Right renal cortex interstitium (tissue), 3 donors: ENCODE measurements at regions not wholly inside any gene's neighbourhood (a gene's known extent, or its start where the extent isn't known, plus 50 kb on each side); places are given as distances from the start of the nearest gene placed in this dataset.

Source experiments
- DNase-seq, 3 donors: peaks; one replicate each; pipeline ENCODE4 v3.0.0-alpha.2; 2013; ENCODE audit warnings: low read depth in 3 of 3, low spot score in 2 of 3

DNA sequence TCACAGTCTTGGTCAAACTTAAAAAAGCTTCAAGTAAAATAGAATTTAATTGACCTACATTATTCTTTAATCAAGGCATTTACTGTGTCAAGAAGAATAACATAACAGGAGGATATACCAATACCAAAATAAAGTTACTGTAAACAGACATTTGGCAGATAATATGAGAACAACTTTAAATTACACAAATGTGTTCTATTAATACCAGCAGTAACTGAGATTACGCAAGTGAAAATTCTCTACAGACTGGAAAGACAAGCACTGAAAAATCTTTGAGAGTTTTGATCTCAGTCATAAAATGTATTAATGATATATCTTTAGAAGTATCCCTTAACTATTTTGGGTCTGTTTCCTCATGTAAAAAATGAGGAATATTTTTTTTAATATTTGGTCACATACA, 169.2 kb upstream of the SOX5 start:
- DNase-seq: no peak

DNA sequence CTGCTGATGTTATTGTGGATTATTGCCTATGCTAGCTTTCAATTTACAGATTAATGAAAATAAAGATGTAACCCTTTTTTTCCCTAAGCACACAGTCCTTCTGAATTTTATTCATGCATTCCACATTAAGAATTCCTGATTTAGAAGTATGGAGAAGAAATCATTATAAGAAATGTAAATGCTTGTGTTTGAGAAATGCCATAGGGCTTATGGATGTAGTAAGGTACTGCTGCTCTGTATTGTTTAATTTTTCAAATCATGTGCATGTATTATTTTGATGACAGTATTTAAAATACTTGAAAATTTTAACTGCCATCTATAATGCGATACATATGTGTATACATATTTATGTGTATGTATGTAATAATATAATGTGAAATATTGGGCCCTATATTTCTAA, 167.1 kb upstream of the SOX5 start:
- DNase-seq: no peak

- no peak for DNase-seq
Observed at GRCh38 chr12:24113701-24114100, 164.2 kb upstream of the SOX5 start.

DNA sequence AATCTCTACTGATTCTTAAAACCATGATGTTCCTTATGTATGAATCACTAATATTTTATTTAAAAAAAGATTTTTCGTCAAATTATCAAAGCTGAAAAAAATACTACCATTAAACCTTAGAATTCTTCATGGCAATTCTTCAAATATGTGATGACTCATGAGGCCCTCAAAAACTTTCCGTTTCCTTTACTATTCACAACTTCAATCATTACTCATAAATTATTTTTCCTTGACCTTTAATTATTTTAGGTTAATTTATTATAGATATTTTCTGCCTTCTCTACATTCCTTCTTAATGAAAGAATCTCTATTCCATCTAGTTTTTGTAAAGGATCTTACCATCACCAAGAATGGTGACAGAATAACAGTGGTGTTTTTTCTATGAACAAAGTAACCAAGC, 162.1 kb upstream of the SOX5 start:
- no peak for DNase-seq

DNA sequence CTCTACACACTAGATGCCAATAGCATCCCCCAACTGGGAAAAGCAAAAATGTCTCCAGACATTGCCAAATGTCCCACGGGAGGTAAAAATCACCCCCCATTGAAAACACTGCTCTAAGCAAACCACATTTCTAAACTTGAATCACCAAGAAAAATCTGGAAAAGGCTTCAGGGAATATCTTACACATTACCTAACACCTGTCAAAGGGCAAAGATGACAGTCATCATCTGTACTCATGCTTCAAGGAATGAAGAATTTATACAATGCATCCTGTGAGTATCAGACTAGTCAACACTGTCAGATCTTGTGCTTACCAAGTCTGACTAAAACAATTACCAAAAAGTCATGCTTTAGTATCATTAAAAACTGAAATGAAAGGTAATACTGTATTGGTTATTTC, 161.6 kb upstream of the SOX5 start:
- DNase-seq: no peak

DNA sequence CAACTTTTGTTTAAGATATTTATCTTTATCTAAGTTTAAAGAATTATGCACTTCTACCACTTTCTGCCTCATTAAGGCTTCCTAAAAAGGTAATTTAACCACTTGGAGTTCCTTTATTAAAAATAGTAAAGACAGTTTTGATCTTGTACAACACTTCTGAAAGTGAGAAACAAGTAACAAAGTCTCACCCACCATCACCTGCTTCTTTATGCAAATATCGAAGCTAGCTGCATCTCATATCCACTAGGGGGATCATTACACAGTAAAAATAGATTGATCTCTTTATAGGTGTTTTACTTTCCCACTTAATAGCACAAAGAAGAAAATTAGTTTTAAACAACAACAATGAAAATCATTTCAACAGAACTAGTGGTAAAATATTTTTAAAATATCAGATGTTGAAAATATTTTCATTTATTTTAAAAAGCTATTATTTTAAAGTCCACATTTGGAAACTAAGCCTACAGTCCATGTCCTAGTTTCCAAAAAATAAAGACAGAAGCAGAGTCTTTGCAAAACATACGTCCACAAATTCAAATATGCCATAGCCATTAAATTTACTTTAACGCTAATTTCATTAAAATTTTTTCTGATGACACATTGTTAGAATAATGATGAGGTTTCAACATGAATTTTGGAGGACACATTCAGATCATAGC, 160.0 kb upstream of the SOX5 start:
- no peak for DNase-seq

DNA sequence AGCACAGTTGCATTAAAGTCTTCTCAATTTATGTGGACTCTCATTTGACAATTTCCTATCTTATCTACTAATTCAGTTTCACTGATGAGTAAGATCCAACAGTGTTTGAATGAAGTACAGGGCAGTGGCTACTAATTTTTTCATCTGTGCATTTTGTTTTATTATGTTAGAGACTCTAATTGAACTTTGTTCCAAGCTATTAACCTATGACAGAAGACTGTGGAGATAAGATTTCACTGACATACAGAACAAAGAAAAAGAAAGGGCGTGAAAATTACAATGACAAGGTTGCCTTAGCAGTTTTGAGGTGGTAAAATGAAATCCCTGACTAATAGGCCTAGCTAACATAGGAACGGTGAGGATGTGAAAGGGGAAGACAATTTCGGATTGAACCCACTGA, 153.2 kb upstream of the SOX5 start:
- DNase-seq: no peak

DNA sequence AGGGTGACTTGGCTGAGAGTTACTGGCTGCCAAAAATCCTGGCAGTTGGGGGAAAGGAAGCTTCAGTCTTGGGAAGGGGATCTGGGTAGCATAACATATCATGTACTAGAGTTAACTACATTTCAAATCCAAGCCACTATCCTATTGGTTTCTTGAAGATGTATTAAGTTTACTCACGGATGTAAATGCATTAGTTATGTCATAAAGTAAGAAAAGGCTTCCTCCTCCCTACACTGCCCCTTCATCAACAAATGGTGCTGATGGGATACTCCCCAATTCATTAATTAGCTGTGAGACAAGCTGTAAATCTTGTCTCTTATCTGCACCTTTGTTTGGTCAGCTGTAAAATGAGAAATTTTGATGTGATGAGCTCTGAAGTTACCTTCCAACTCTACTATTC, 150.1 kb upstream of the SOX5 start:
- no peak for DNase-seq

GRCh38 chr12:24095245-24095644, 145.8 kb upstream of the SOX5 start:
- DNase-seq: no peak

DNA sequence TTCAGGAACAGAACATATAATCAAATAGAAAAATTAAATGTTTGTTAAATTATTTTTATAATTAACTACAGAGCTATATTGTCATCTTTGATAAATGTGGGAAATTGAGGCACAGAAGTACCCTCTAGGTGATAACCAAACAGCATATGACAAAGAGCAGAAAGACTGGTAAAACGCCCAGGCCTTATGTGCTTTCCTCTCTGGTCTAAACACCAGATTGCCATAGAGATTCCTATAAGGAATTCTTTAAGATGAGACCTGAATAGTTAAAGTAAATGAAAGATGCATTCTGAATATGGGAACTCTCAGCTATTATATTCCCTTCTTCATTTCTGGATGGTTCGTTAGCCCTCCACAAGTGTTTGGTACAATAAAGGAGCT, 140.0 kb upstream of the SOX5 start:
- no peak for DNase-seq

GRCh38 chr12:24088751-24089509, 139.5 kb upstream of the SOX5 start:
- no peak for DNase-seq

DNA sequence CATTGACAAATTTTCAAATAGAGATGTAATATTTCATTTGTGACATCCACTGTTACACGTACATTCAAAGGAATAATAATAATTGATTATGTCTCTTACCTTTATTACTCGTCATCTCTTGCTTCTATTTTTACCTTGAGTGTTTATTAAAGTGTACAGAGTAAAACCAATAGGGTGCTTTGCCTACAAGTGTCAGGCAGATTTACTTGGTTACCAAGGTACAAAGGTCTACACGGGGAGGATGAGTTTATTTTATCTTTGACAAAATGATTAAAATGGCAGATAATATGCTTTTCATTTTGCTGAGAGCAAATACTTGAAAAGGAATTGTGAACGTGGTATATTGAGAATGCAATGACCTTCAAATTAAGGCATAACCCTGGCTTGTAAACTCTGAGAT, 137.8 kb upstream of the SOX5 start:
- DNase-seq: no peak

DNA sequence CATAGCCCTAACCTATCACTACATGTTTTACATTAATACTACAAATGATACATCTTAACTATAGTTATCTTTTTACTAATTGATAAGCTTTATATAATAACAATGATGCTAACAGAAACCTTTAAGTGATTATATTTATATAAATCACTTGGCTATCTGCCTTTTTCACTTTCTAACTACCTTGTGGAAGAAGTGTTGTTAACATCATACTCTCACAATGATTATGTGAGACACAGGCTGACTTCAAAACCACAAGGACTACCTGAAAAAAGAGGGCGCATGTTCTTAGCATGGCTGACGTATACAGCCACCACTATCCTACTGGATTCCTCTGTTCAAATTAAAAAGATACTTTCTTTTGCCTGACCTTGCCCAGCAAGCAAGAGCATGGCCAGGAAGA, 135.3 kb upstream of the SOX5 start:
- no peak for DNase-seq

DNA sequence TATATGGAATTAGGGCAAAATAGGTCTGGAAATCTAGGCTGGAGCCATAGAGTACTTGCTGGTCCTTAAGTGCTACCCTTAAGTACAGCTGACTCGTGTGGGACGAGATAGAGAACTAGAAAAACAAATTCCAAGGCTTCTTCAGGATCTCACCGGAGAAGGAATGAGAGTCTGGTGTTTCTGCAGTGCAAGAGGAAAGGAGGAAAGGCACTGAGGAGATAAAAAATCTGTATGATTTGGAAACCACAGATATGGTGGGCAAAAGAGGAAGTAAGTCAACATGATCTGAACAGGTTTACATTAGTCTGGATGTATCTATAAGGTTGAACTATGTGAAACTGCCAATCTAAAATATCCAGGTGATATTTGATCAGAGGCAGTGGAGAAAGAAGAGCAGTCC, 134.4 kb upstream of the SOX5 start:
- DNase-seq: no peak

DNA sequence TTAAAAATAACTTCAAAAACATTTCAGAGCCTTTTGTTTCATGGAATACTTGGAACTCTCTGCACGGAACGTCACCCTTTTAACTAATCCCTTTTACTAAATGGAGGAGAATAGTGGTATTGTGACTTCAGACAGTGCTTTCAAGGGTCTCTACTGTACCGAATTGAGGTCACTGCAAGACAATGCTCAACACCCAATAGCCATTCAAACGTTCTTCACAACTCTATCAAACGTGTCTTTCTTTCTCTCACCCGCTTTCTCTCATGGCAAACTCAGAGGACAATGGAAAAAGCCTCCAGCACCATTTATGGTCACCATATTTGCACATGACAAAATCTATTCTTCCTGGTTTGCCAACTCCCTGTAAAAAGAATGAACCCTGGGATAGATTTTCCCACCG, 132.1 kb upstream of the SOX5 start:
- DNase-seq: no peak

GRCh38 chr12:24081092-24081529, 131.6 kb upstream of the SOX5 start:
- no peak for DNase-seq

DNA sequence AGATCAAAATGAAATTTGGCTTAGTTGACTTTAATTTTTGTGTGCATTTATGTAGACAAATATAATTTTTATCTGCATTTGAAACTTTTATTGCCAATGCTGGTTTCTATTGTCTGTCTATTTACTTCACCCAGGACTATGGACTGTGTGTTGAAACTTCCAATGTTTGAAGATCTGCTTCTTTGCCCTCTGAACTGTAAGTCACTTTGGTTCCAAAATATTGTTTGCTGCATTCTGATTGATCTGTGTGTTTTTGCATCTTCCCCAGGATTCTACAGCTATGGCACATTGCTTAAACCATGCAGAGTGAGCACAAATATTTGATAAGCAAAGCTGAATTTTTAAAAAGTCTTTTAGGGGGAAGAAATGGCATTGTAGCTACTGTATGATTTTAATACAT, 131.0 kb upstream of the SOX5 start:
- no peak for DNase-seq

DNA sequence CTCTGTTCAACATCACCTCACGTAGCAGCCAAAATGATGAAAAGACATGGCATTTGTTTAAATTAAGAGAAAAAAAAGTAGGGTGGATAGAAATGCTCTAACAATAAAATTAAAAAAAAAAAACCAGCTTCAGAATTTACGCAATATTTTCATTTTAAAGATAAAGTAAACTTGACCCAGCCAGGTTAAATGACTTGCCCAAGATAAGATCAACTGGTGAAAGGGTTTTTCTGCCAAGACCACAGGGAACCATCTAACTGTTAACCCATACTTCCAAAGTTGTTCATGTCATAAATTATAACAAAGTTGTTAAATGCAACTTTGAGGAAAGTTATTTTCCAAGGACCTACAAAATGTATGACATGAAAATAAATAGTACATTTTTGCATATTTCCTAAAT, 129.6 kb upstream of the SOX5 start:
- no peak for DNase-seq

DNA sequence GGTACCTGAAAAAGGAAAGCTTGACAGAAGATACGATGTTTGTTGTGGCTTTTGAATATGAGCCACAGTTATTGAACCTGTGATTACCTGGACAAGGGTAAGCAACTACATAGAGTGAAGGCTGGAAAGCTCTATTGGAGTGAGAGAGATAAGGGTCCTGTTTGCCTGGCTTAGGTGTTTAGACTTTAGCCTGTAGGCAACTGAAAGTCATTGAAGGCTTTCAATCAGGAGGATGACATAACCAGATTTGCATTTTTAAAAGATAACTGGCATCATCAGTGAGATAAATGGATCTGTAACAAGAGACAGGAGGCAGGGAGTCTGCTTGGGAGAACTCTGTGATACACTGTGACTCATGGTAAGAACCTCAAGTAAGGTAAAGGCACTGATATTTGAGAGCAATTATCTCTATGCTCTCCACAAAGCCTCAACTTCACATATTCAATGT, 128.9 kb upstream of the SOX5 start:
- no peak for DNase-seq

DNA sequence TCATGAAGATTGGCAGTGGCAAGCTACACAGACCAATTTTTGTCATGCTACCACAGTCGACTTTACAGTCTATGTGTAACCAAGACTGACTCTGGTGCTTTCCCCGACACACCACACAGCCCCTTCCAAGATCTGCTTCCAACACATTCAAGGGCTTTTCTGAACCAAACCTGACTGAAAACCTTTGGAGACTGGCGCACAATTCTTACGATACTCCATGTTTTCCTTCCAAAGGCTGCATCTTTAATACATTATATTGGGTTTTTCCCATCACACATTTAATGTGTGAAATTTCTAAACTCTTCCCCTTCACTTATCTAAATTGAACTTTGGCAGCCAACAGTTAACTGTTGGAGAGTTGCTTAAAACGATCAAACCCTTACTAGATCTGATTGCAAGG, 127.7 kb upstream of the SOX5 start:
- no peak for DNase-seq

- DNase-seq: no peak
Observed at GRCh38 chr12:24075650-24076049, 126.2 kb upstream of the SOX5 start.

DNA sequence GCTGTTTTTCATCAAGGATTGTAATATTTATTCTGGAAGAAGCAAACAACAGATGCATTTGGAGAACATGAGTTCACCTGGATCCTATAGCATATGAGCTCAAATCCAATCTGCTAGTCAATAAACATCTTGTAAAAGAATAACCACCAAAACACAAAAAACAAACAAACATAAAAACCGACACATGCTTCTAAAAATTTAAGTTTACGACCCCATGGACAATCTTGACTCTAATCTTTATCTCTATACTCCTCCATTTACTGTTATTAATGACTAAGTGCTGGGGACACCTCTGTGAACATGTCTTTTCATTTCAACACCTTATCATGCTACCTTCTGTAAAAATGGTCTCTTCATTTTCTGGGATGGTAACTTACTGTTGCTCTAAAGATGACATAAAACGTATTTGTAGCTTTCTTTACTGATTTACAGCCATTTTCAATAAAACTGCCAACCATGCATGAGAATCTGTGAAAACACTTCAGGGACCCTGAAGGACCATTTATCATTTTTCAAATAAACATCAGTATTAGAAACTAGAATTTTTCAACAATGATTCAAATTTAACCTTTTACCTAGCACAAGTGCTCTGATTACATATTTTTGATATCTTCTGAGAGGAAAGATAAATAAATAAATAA, 123.8 kb upstream of the SOX5 start:
- DNase-seq: no peak
